B cell (primary cell): ENCODE measurements at regions not wholly inside any gene's neighbourhood (a gene's known extent, or its start where the extent isn't known, plus 50 kb on each side); places are given as distances from the start of the nearest gene placed in this dataset.

ENCODE experiments used
- ATAC-seq: fragments of 200-7000 bp; cut with Tn5 transposase; one replicate; pipeline ENCODE4 v1.10.0; 2021; ENCODE audit warnings: low read depth, mild to moderate bottlenecking, moderate number of reproducible peaks, moderate library complexity
- CTCF ChIA-PET: fragments of 350-600 bp; sonication (Branson Sonifier 250); formaldehyde crosslinking; loops from one replicate; lab custom pipeline; 2021; ENCODE audit warnings: antibody characterized with exemption, inconsistent platforms; lab: Charles Lee
- POLR2A ChIA-PET: fragments of 350-600 bp; sonication (Branson Sonifier 250); formaldehyde crosslinking; loops from one replicate; lab custom pipeline; 2021; ENCODE audit warnings: antibody characterized with exemption; lab: Charles Lee
- DNase-seq: peaks from one replicate; pipeline ENCODE4 v3.0.0; 2013
- H2AFZ ChIP-seq: 2 replicates; pipeline ENCODE4 v1.6.1; 2012; ENCODE audit warnings: mild to moderate bottlenecking, low read depth, low read length; ENCODE audit not compliant: insufficient read depth, poor library complexity, severe bottlenecking
- H3K27ac ChIP-seq, 2 donors: 1 replicate in 1 of 2; 2 replicates in 1 of 2; pipeline ENCODE4 v1.5.1; 2012 to 2013; ENCODE audit warnings: low read length in 2 of 2, mild to moderate bottlenecking in 2 of 2, moderate library complexity in 1 of 2
- H3K27me3 ChIP-seq, 4 experiments: fragments of 200-600 bp in 1 of 4; sonication (generic) in 1 of 4; replicated peaks in 1 of 4; 1 replicate in 2 of 4; 2 replicates in 2 of 4; pipeline versions ENCODE4 v1.6.1 to v1.7.0; 2013 to 2016; ENCODE audit warnings: low read length in 3 of 4, mild to moderate bottlenecking in 2 of 4, mixed read lengths in 1 of 4, moderate library complexity in 1 of 4; ENCODE audit not compliant: insufficient read depth in 4 of 4, control insufficient read depth in 3 of 4; ENCODE audit errors: control extremely low read depth in 1 of 4
- H3K36me3 ChIP-seq, 2 experiments: replicated peaks in 1 of 2; 1 replicate in 1 of 2; 2 replicates in 1 of 2; pipeline versions ENCODE4 v1.6.1 to v1.7.1; 2013; ENCODE audit warnings: low read length in 1 of 2; ENCODE audit not compliant: insufficient read depth in 2 of 2, control insufficient read depth in 1 of 2; ENCODE audit errors: control extremely low read depth in 1 of 2, extremely low read depth in 1 of 2
- H3K4me1 ChIP-seq, 2 donors: fragments of 200-600 bp in 1 of 2; sonication (generic) in 1 of 2; 1 replicate in 1 of 2; 2 replicates in 1 of 2; pipeline versions ENCODE4 v1.5.1 to v1.6.1; 2013 to 2017; ENCODE audit warnings: low read length in 2 of 2; ENCODE audit not compliant: control insufficient read depth in 2 of 2, insufficient read depth in 2 of 2
- H3K4me2 ChIP-seq: replicated peaks from 2 replicates; pipeline ENCODE3; 2012; ENCODE audit warnings: mild to moderate bottlenecking, low read depth, low read length; ENCODE audit not compliant: poor library complexity, severe bottlenecking
- H3K4me3 ChIP-seq, 5 experiments: fragments of 200-600 bp in 1 of 5; sonication (generic) in 1 of 5; 1 replicate in 3 of 5; 2 replicates in 2 of 5; pipeline versions ENCODE4 v1.5.1 to v1.7.0; 2011 to 2016; ENCODE audit warnings: low read length in 4 of 5, mild to moderate bottlenecking in 4 of 5, low read depth in 2 of 5, control low read depth in 1 of 5, moderate library complexity in 1 of 5; ENCODE audit not compliant: insufficient read depth in 1 of 5; ENCODE audit errors: control extremely low read depth in 1 of 5, extremely low read depth in 1 of 5
- H3K79me2 ChIP-seq: fragments of 200-600 bp; sonication (generic); one replicate; pipeline ENCODE4 v1.6.0; 2016; ENCODE audit warnings: low read length; ENCODE audit not compliant: control insufficient read depth, insufficient read depth
- H3K9ac ChIP-seq: fragments of 200-600 bp; sonication (generic); 2 replicates; pipeline ENCODE4 v1.6.1; 2017; ENCODE audit warnings: mild to moderate bottlenecking, low read length, moderate library complexity
- H3K9me3 ChIP-seq, 3 donors: one replicate each; pipeline versions ENCODE4 v1.6.1 to v1.7.1; 2013; ENCODE audit warnings: low read length in 2 of 3; ENCODE audit not compliant: control insufficient read depth in 2 of 3, insufficient read depth in 1 of 3; ENCODE audit errors: control extremely low read depth in 1 of 3
- H4K20me1 ChIP-seq: 2 replicates; pipeline ENCODE4 v1.6.0; 2012; ENCODE audit warnings: mild to moderate bottlenecking, low read length; ENCODE audit not compliant: insufficient read depth, control insufficient read depth, poor library complexity, severe bottlenecking
- H3K27ac Mint-ChIP-seq: one replicate; pipeline ENCODE4 v1.8.0; 2021; ENCODE audit warnings: mixed read lengths
- H3K27me3 Mint-ChIP-seq: one replicate; pipeline ENCODE4 v1.8.0; 2021; ENCODE audit warnings: mixed read lengths
- H3K4me1 Mint-ChIP-seq: one replicate; pipeline ENCODE4 v1.8.0; 2021; ENCODE audit warnings: mixed read lengths
- H3K4me3 Mint-ChIP-seq: one replicate; pipeline ENCODE4 v1.8.0; 2021; ENCODE audit warnings: mixed read lengths
- H3K9me3 Mint-ChIP-seq: one replicate; pipeline ENCODE4 v1.8.0; 2022; ENCODE audit warnings: mixed read lengths; ENCODE audit not compliant: insufficient read depth
- CTCF ChIP-seq: fragments of 200-600 bp; IDR thresholded peaks from one replicate; pipeline ENCODE4 v1.8.0; 2022; ENCODE audit warnings: antibody characterized with exemption, mild to moderate bottlenecking
- EZH2 ChIP-seq: IDR thresholded peaks from 2 replicates; pipeline ENCODE4 v1.6.1; 2012; ENCODE audit warnings: borderline replicate concordance, low read depth, mild to moderate bottlenecking, moderate library complexity, low read length; ENCODE audit not compliant: insufficient read depth, poor library complexity, severe bottlenecking
- WGBS: methylation state at CpG from one replicate; pipeline ENCODE4 v1.1.5; 2013; ENCODE audit warnings: missing lambda C conversion rate; ENCODE audit not compliant: insufficient coverage; 5-methylcytosine and 5-hydroxymethylcytosine counted together
- intact Hi-C: fragments of 100-400 bp; cut with micrococcal nuclease; formaldehyde crosslinking; loops from one replicate; pipeline ENCODE4 v1.10.0; 2022

- Histone ChIP-seq H3K4me2 (no peak overlapping the region), H4K20me1 (no peaks in the 10 kb centered on the region), H3K4me3 (no peak overlapping the region), H3K27me3 (peaks cover 0 to 5% (median 2%) of the 10 kb centered on the region in 4 experiments), H3K4me1 (no peaks in the 10 kb centered on the region), H3K36me3 (no peaks in the 10 kb centered on the region), H2AFZ (no peak overlapping the region), H3K9me3 (no peaks in the 10 kb centered on the region), H3K79me2 (no peaks in the 10 kb centered on the region), H3K27ac (no peak overlapping the region), H3K9ac (no peak overlapping the region)
- intact Hi-C loops = no loop called here
- ChIA-PET CTCF (no interaction called here), POLR2A (no interaction called here)
- peaks cover 3% of the 10 kb centered on the region for H3K27me3 Mint-ChIP-seq
- H3K9me3 Mint-ChIP-seq = no peaks in the 10 kb centered on the region
- DNase-seq = no peak
- H3K4me3 Mint-ChIP-seq = no peak overlapping the region
- H3K27ac Mint-ChIP-seq = no peak overlapping the region
- WGBS = 100% methylated on average over 1 of the region's 3 CpGs
- ATAC-seq = no peak
- no peak for TF ChIP-seq EZH2
- no peak for TF ChIP-seq CTCF
- H3K4me1 Mint-ChIP-seq = no peaks in the 10 kb centered on the region
These were observed 164.5 kb upstream of the MOCS1 start for GRCh38 chr6:40098774-40099173.

- intact Hi-C loops = no loop called here
- H3K4me2 ChIP-seq = no peak overlapping the region
- peaks cover 3% of the 10 kb centered on the region for H3K27me3 Mint-ChIP-seq
These were observed 163.3 kb upstream of the MOCS1 start for GRCh38 chr6:40097590-40097989.

More at GRCh38 chr6:40097590-40097989, 163.3 kb upstream of the MOCS1 start:
- CTCF ChIA-PET = no interaction called here
- peaks cover 0 to 5% (median 2%) of the 10 kb centered on the region in 4 experiments for H3K27me3 ChIP-seq
- no peak for ATAC-seq
- Mint-ChIP-seq H3K9me3 (no peaks in the 10 kb centered on the region), H3K4me1 (no peaks in the 10 kb centered on the region), H3K4me3 (no peak overlapping the region), H3K27ac (no peak overlapping the region)
- no peaks in the 10 kb centered on the region for H3K36me3 ChIP-seq
- no peak overlapping the region for H3K9ac ChIP-seq
- WGBS = 29% methylated on average over 1 of the region's 2 CpGs
- no peaks in the 10 kb centered on the region for H3K9me3 ChIP-seq
- no peak overlapping the region for H3K27ac ChIP-seq
- no peaks in the 10 kb centered on the region for H3K79me2 ChIP-seq
- no peak overlapping the region for H3K4me3 ChIP-seq
- no peaks in the 10 kb centered on the region for H3K4me1 ChIP-seq
- POLR2A ChIA-PET = no interaction called here
- TF ChIP-seq EZH2 (no peak), CTCF (no peak)
- no peak for DNase-seq
- no peaks in the 10 kb centered on the region for H4K20me1 ChIP-seq
- no peak overlapping the region for H2AFZ ChIP-seq
